NB4 (cell line): ENCODE measurements at regions not wholly inside any gene's neighbourhood (a gene's known extent, or its start where the extent isn't known, plus 50 kb on each side); places are given as distances from the start of the nearest gene placed in this dataset.

Experiments
- DNase-seq: peaks from one replicate; pipeline ENCODE4 v3.0.0; 2010; ENCODE audit warnings: low read depth
- H3K4me3 ChIP-seq: one replicate; pipeline ENCODE4 v1.5.1; 2011; ENCODE audit warnings: mild to moderate bottlenecking, low read depth, low read length, moderate library complexity
- CTCF ChIP-seq: IDR thresholded peaks from one replicate; pipeline ENCODE4 v1.5.1; 2012; ENCODE audit warnings: low read depth, low read length
- MYC ChIP-seq: IDR thresholded peaks from 2 replicates; pipeline ENCODE4 v1.6.1; 2011; ENCODE audit warnings: low read depth, low read length
- POLR2A ChIP-seq: IDR thresholded peaks from 2 replicates; pipeline ENCODE4 v1.6.1; 2011; ENCODE audit warnings: mild to moderate bottlenecking; ENCODE audit not compliant: insufficient read length; ENCODE audit errors: extremely low read depth
- TF ChIP-seq, protein P1 (sequence below): IDR thresholded peaks from 2 replicates; pipeline ENCODE4 v1.6.1; 2011; ENCODE audit warnings: low read depth, low read length

DNA sequence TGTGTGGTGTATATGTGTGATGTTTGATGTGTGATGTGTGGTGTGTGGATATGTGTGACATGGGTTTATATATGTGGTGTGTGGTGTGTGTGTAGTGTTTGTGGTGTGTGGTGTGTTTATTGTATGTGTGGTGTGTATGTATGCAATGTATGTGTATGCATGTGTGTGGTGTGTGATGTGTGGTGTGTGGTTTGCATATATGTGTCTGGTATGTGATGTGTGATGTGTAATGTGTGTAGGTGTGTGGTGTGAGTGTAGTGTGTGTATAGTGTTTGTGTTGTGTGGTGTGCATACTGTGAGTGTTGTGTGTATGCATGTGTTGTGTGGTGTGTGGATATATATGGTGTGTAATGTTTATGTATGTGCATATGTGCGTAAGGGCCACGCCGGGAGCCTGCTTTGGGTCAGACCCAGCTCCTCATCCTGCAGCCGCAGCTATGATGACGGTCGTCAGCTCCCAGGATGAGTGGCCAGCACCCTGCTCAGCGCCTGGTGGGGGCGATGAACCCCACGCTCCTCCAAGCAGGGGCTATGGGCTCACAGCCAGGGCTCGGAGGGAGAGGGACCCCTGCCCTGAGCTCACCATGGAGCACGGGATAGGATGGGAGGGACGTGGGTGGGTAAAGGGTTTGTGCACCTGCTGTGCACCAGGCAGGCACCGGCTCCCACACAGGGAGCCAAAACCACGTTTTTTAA, 331.3 kb downstream of the EIPR1 start:
- DNase-seq = no peak
- H3K4me3 ChIP-seq = no peak overlapping the region
- TF ChIP-seq, protein P1, sequence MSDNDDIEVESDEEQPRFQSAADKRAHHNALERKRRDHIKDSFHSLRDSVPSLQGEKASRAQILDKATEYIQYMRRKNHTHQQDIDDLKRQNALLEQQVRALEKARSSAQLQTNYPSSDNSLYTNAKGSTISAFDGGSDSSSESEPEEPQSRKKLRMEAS = no peak
- TF ChIP-seq CTCF = no peak
- no peak for TF ChIP-seq MYC
- no peak for TF ChIP-seq POLR2A

GRCh38 chr2:3045318-3045921, 332.2 kb downstream of the EIPR1 start:
- no peak for TF ChIP-seq POLR2A
- TF ChIP-seq CTCF = no peak
- no peak for TF ChIP-seq MYC
- TF ChIP-seq, protein P1 = no peak
- no peak overlapping the region for H3K4me3 ChIP-seq
- DNase-seq = no peak

DNA sequence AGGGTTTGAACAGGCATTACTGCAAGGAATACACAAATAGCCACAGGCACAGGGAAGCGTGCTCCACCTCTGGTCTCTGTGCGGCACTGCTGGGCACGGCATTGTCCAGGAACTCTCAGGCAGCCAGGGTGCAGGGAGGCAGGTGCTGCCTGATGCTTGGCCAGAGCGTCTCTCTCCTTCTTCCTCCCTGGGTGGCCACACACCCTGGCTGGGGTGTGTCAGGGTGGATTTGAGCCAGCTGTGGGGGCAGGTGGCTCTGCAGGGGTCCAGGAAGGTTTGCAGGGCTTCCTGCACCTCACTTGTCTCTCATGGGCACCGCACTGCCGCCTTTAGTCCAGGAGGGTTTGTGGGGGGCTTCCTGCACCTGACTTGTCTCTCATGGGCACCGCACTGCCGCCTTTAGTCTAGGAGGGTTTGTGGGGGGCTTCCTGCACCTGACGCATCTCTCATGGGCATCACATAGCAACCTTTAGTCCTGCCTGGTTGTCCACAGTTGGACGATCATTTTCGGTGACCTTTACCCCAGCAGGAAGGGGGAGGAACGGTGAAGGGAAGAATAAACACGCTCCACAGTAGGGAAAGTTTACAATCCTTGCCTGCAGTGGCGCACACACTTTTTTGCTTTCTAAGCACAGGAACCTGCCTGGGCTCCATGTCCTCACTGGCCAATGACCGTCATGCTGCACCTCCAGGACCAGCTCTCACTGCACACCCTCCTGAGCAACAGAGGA, 332.9 kb downstream of the EIPR1 start:
- H3K4me3 ChIP-seq = no peak overlapping the region
- no peak for DNase-seq

DNA sequence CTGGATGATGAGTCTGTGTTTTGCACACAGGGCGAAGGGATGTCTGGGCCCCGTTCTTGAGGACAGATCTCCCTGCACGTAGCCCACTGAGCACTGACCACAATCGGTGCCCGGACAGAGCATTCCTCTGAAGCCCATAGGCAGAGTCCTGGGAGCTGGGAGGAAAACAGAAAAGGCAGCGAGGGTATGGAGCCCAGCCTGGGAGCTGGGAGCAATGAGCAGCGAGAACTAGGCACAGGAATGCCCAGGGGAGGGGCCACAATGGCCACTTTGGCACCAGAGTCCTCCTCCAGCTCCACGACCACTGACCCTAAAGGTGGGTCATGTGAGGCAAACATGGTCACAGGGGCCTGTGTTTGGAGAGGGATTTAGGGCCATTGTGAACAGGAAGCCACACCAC, 333.9 kb downstream of the EIPR1 start:
- no peak for DNase-seq
- TF ChIP-seq, protein P1 = no peak
- no peak for TF ChIP-seq POLR2A
- TF ChIP-seq MYC = no peak
- no peak for TF ChIP-seq CTCF
- H3K4me3 ChIP-seq = no peak overlapping the region

More for the DNA sequence above, 332.9 kb downstream of the EIPR1 start:
- TF ChIP-seq, protein P1 = no peak
- TF ChIP-seq MYC (no peak), POLR2A (no peak), CTCF (no peak)

- no peak for DNase-seq
- TF ChIP-seq MYC = no peak
- TF ChIP-seq, protein P1 = no peak
- no peak for TF ChIP-seq CTCF
- no peak for TF ChIP-seq POLR2A
- no peak overlapping the region for H3K4me3 ChIP-seq
Observed at GRCh38 chr2:3042601-3043585, 334.7 kb downstream of the EIPR1 start.
